Glomerular endothelial cell (primary cell): ENCODE measurements at regions not wholly inside any gene's neighbourhood (a gene's known extent, or its start where the extent isn't known, plus 50 kb on each side); places are given as distances from the start of the nearest gene placed in this dataset.

ENCODE experiments used
- DNase-seq: peaks from one replicate; pipeline ENCODE4 v3.0.0-alpha.2; 2011; ENCODE audit warnings: low read depth, low spot score; ENCODE audit errors: extremely low read depth

GRCh38 chr16:6189216-6189615 is 1091.6 kb upstream of the EEF2KMT start:
- DNase-seq, result no peak

- DNase-seq, result no peak
Observed at GRCh38 chr16:6177616-6178180, 1080.1 kb upstream of the EEF2KMT start.

GRCh38 chr16:6170022-6170421 is 1072.4 kb upstream of the EEF2KMT start:
- DNase-seq, result no peak

- no peak for DNase-seq
Observed at GRCh38 chr16:6165330-6165979, 1067.9 kb upstream of the EEF2KMT start.

GRCh38 chr16:6160871-6161270 is 1063.3 kb upstream of the EEF2KMT start:
- DNase-seq, result no peak

- no peak for DNase-seq
Observed at GRCh38 chr16:6160303-6160702, 1062.7 kb upstream of the EEF2KMT start.

- DNase-seq, result no peak
Observed at GRCh38 chr16:6157806-6158205, 1060.2 kb upstream of the EEF2KMT start.

- DNase-seq, result no peak
Observed at GRCh38 chr16:6155271-6155670, 1057.7 kb upstream of the EEF2KMT start.

- no peak for DNase-seq
Observed at GRCh38 chr16:6153901-6154300, 1056.3 kb upstream of the EEF2KMT start.

GRCh38 chr16:6149031-6149430 is 1051.4 kb upstream of the EEF2KMT start:
- no peak for DNase-seq

GRCh38 chr16:6148361-6148760 is 1050.8 kb upstream of the EEF2KMT start:
- DNase-seq, result no peak

GRCh38 chr16:6146874-6147425 is 1049.4 kb upstream of the EEF2KMT start:
- DNase-seq, result no peak

- no peak for DNase-seq
Observed at GRCh38 chr16:6146356-6146755, 1048.8 kb upstream of the EEF2KMT start.

GRCh38 chr16:6144463-6144862 is 1046.9 kb upstream of the EEF2KMT start:
- no peak for DNase-seq

- no peak for DNase-seq
Observed at GRCh38 chr16:6143020-6143419, 1045.4 kb upstream of the EEF2KMT start.

- DNase-seq, result no peak
Observed at GRCh38 chr16:6133009-6133557, 1035.5 kb upstream of the EEF2KMT start.

GRCh38 chr16:6132121-6132520 is 1034.5 kb upstream of the EEF2KMT start:
- DNase-seq, result no peak

GRCh38 chr16:6131526-6132050 is 1034.0 kb upstream of the EEF2KMT start:
- DNase-seq, result no peak

- DNase-seq, result no peak
Observed at GRCh38 chr16:6125483-6126259, 1028.1 kb upstream of the EEF2KMT start.

GRCh38 chr16:6124136-6124535 is 1026.5 kb upstream of the EEF2KMT start:
- no peak for DNase-seq

- DNase-seq, result no peak
Observed at GRCh38 chr16:6122401-6122800, 1024.8 kb upstream of the EEF2KMT start.
